ENCODE measurements at regions not wholly inside any gene's neighbourhood (a gene's known extent, or its start where the extent isn't known, plus 50 kb on each side); places are given as distances from the start of the nearest gene placed in this dataset.

DNA sequence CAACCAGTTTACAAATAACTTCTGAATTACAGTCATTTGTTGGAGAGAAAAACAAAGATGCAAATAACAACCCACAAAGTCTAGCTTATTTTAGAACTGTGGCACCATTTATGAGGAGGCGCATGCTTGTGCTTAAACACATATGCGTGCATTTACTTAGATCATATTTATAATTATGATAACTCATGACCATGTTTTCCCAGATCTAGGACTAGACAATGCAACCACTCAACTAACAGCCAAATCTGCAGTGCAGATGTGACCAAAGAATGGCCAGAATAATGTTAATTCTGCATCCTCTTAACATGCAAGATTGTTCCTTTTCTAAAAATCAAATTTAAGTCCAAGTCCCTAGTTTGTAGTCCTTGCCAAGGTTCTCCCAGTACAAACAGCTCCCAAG lies 167.3 kb upstream of the FST start:
- DNase-seq (ENCODE audit: low read depth), result no peak
- H3K9me3 ChIP-seq (ENCODE audit: control insufficient read depth, low read length), result peaks cover 14% of the 10 kb centered on the region
- no peaks in the 10 kb centered on the region for H3K36me3 ChIP-seq (ENCODE audit: control insufficient read depth, insufficient read depth, low read length, severe bottlenecking)
- H3K4me3 ChIP-seq (ENCODE audit: low read length), result no peak overlapping the region
- no peaks in the 10 kb centered on the region for H3K4me1 ChIP-seq (ENCODE audit: control insufficient read depth, insufficient read depth, low read length)
- no peak overlapping the region for H3K9ac ChIP-seq (ENCODE audit: low read length)
- H3K27me3 ChIP-seq (replicated peaks; ENCODE audit: control insufficient read depth, insufficient read depth, low read length), result no peaks in the 10 kb centered on the region

GRCh38 chr5:53318303-53318702 lies 162.1 kb upstream of the FST start:
- peaks cover 12% of the 10 kb centered on the region for H3K4me1 ChIP-seq (ENCODE audit: control insufficient read depth, insufficient read depth, low read length)
- peaks cover 9% of the 10 kb centered on the region for H3K9me3 ChIP-seq (ENCODE audit: control insufficient read depth, low read length)
- no peak overlapping the region for H3K4me3 ChIP-seq (ENCODE audit: low read length)
- H3K9ac ChIP-seq (ENCODE audit: low read length), result no peak overlapping the region
- H3K27me3 ChIP-seq (replicated peaks; ENCODE audit: control insufficient read depth, insufficient read depth, low read length), result no peaks in the 10 kb centered on the region
- H3K36me3 ChIP-seq (ENCODE audit: control insufficient read depth, insufficient read depth, low read length, severe bottlenecking), result no peaks in the 10 kb centered on the region
- DNase-seq (ENCODE audit: low read depth), result no peak

DNA sequence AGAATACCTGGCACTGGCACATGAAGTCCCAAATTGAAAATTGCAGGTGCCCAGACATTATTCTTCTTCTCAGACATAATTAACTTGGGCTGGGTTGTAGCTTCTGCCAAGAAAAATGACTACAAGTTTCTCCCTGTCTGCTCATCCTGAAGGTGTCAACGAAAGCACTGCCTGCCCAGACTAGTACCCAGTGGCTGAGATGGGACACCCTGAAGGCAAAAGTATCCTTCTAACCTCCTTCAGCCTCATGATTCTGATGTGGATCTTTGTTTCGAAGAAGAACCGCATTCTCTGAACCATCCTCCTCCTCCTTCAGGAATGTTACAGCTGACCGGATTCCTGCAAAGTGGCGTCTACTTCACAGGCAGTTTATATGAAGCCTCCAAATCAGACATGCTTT lies 161.1 kb upstream of the FST start:
- H3K36me3 ChIP-seq (ENCODE audit: control insufficient read depth, insufficient read depth, low read length, severe bottlenecking), result no peaks in the 10 kb centered on the region
- H3K9ac ChIP-seq (ENCODE audit: low read length), result no peak overlapping the region
- H3K27me3 ChIP-seq (replicated peaks; ENCODE audit: control insufficient read depth, insufficient read depth, low read length), result no peaks in the 10 kb centered on the region
- DNase-seq (ENCODE audit: low read depth), result no peak
- peaks cover 9% of the 10 kb centered on the region for H3K9me3 ChIP-seq (ENCODE audit: control insufficient read depth, low read length)
- H3K4me3 ChIP-seq (ENCODE audit: low read length), result no peak overlapping the region
- H3K4me1 ChIP-seq (ENCODE audit: control insufficient read depth, insufficient read depth, low read length), result peaks cover 22% of the 10 kb centered on the region

GRCh38 chr5:53321073-53321472 lies 159.4 kb upstream of the FST start:
- no peak overlapping the region for H3K4me3 ChIP-seq (ENCODE audit: low read length)
- no peak overlapping the region for H3K9ac ChIP-seq (ENCODE audit: low read length)
- peaks cover under 1% of the 10 kb centered on the region for H3K9me3 ChIP-seq (ENCODE audit: control insufficient read depth, low read length)
- H3K27me3 ChIP-seq (replicated peaks; ENCODE audit: control insufficient read depth, insufficient read depth, low read length), result no peaks in the 10 kb centered on the region
- H3K4me1 ChIP-seq (ENCODE audit: control insufficient read depth, insufficient read depth, low read length), result peaks cover 32% of the 10 kb centered on the region
- H3K36me3 ChIP-seq (ENCODE audit: control insufficient read depth, insufficient read depth, low read length, severe bottlenecking), result no peaks in the 10 kb centered on the region
- no peak for DNase-seq (ENCODE audit: low read depth)

DNA sequence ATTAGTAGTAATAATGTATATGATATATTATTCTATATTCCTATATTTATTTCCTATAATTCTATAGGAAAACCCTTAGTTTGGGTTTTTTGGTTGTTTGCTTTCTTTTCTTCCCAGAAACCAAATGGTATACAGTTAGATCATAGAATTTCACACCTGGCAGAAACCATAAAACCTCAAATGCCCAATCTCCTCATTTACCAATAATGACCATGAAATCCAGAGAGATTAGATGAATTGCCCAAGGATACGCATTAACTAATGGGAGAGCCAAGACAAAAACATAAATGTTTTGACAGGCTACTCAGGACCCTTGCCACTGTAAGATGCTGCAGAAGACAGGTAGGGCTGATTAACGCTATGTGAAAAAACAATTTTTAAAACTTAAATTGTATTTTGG lies 158.7 kb upstream of the FST start:
- Histone ChIP-seq H3K9me3 (ENCODE audit: control insufficient read depth, low read length) (no peaks in the 10 kb centered on the region), H3K27me3 (replicated peaks; ENCODE audit: control insufficient read depth, insufficient read depth, low read length) (no peaks in the 10 kb centered on the region), H3K9ac (ENCODE audit: low read length) (no peak overlapping the region), H3K4me1 (ENCODE audit: control insufficient read depth, insufficient read depth, low read length) (peaks cover 38% of the 10 kb centered on the region), H3K4me3 (ENCODE audit: low read length) (no peak overlapping the region), H3K36me3 (ENCODE audit: control insufficient read depth, insufficient read depth, low read length, severe bottlenecking) (no peaks in the 10 kb centered on the region)
- no peak for DNase-seq (ENCODE audit: low read depth)

- H3K36me3 ChIP-seq (ENCODE audit: control insufficient read depth, insufficient read depth, low read length, severe bottlenecking), result no peaks in the 10 kb centered on the region
- no peak overlapping the region for H3K9ac ChIP-seq (ENCODE audit: low read length)
- H3K9me3 ChIP-seq (ENCODE audit: control insufficient read depth, low read length), result no peaks in the 10 kb centered on the region
- H3K27me3 ChIP-seq (replicated peaks; ENCODE audit: control insufficient read depth, insufficient read depth, low read length), result no peaks in the 10 kb centered on the region
- H3K4me1 ChIP-seq (ENCODE audit: control insufficient read depth, insufficient read depth, low read length), result peaks cover 43% of the 10 kb centered on the region
- DNase-seq (ENCODE audit: low read depth), result no peak
- H3K4me3 ChIP-seq (ENCODE audit: low read length), result no peak overlapping the region
Observed at GRCh38 chr5:53322257-53322656, 158.2 kb upstream of the FST start.

GRCh38 chr5:53323511-53323910 lies 156.9 kb upstream of the FST start:
- Histone ChIP-seq H3K4me1 (ENCODE audit: control insufficient read depth, insufficient read depth, low read length) (peaks cover 47% of the 10 kb centered on the region), H3K36me3 (ENCODE audit: control insufficient read depth, insufficient read depth, low read length, severe bottlenecking) (no peaks in the 10 kb centered on the region), H3K9ac (ENCODE audit: low read length) (no peak overlapping the region), H3K9me3 (ENCODE audit: control insufficient read depth, low read length) (no peaks in the 10 kb centered on the region), H3K4me3 (ENCODE audit: low read length) (no peak overlapping the region), H3K27me3 (replicated peaks; ENCODE audit: control insufficient read depth, insufficient read depth, low read length) (no peaks in the 10 kb centered on the region)
- no peak for DNase-seq (ENCODE audit: low read depth)

- no peak overlapping the region for H3K4me3 ChIP-seq (ENCODE audit: low read length)
- no peak overlapping the region for H3K9ac ChIP-seq (ENCODE audit: low read length)
- H3K27me3 ChIP-seq (replicated peaks; ENCODE audit: control insufficient read depth, insufficient read depth, low read length), result no peaks in the 10 kb centered on the region
- no peaks in the 10 kb centered on the region for H3K9me3 ChIP-seq (ENCODE audit: control insufficient read depth, low read length)
- H3K36me3 ChIP-seq (ENCODE audit: control insufficient read depth, insufficient read depth, low read length, severe bottlenecking), result no peaks in the 10 kb centered on the region
- DNase-seq (ENCODE audit: low read depth), result no peak
- H3K4me1 ChIP-seq (ENCODE audit: control insufficient read depth, insufficient read depth, low read length), result peaks cover 47% of the 10 kb centered on the region
Observed at GRCh38 chr5:53323943-53324642, 156.3 kb upstream of the FST start.

- peaks cover 46% of the 10 kb centered on the region for H3K4me1 ChIP-seq (ENCODE audit: control insufficient read depth, insufficient read depth, low read length)
- DNase-seq (ENCODE audit: low read depth), result peak; percentile 76
- peak overlapping the region; percentile 25 for H3K9ac ChIP-seq (ENCODE audit: low read length)
- H3K27me3 ChIP-seq (replicated peaks; ENCODE audit: control insufficient read depth, insufficient read depth, low read length), result no peaks in the 10 kb centered on the region
- H3K4me3 ChIP-seq (ENCODE audit: low read length), result peak overlapping the region; percentile 59
- H3K9me3 ChIP-seq (ENCODE audit: control insufficient read depth, low read length), result no peaks in the 10 kb centered on the region
- no peaks in the 10 kb centered on the region for H3K36me3 ChIP-seq (ENCODE audit: control insufficient read depth, insufficient read depth, low read length, severe bottlenecking)
Observed at GRCh38 chr5:53326424-53327153, 153.8 kb upstream of the FST start.

GRCh38 chr5:53327811-53328334 lies 152.6 kb upstream of the FST start:
- Histone ChIP-seq H3K9me3 (ENCODE audit: control insufficient read depth, low read length) (no peaks in the 10 kb centered on the region), H3K36me3 (ENCODE audit: control insufficient read depth, insufficient read depth, low read length, severe bottlenecking) (no peaks in the 10 kb centered on the region), H3K27me3 (replicated peaks; ENCODE audit: control insufficient read depth, insufficient read depth, low read length) (no peaks in the 10 kb centered on the region), H3K4me3 (ENCODE audit: low read length) (no peak overlapping the region), H3K4me1 (ENCODE audit: control insufficient read depth, insufficient read depth, low read length) (peaks cover 53% of the 10 kb centered on the region), H3K9ac (ENCODE audit: low read length) (no peak overlapping the region)
- no peak for DNase-seq (ENCODE audit: low read depth)

DNA sequence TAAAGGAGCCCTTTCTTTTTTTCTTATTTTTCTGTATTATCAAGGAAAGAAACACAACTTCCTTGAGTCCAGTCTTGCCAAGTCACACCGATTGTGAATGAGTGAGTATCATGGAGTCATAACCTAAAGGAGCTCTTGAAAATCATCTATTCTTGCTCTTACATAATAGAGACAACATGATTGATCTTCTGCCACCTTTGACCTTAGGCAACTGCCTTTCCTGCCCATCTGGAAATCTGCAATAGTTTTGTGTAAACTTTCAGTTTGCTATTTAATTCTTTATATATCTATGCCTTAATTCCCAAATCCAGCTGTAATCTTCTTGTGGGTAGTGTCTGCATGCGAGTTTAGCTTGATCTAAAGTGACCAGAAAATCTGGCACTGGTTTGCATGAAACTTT lies 149.9 kb upstream of the FST start:
- Histone ChIP-seq H3K9ac (ENCODE audit: low read length) (no peak overlapping the region), H3K27me3 (replicated peaks; ENCODE audit: control insufficient read depth, insufficient read depth, low read length) (no peaks in the 10 kb centered on the region), H3K4me1 (ENCODE audit: control insufficient read depth, insufficient read depth, low read length) (peaks cover 63% of the 10 kb centered on the region), H3K4me3 (ENCODE audit: low read length) (no peak overlapping the region), H3K36me3 (ENCODE audit: control insufficient read depth, insufficient read depth, low read length, severe bottlenecking) (no peaks in the 10 kb centered on the region), H3K9me3 (ENCODE audit: control insufficient read depth, low read length) (no peaks in the 10 kb centered on the region)
- DNase-seq (ENCODE audit: low read depth), result no peak
